Stimulated activated naive CD8-positive, alpha-beta T cell treated with anti-CD3 and anti-CD28 coated beads, Interleukin-15, Interleukin-2, amounts not matched to agents 100 ng/mL and 50 ng/mL, for 24 hours (primary cell): ENCODE measurements at regions not wholly inside any gene's neighbourhood (a gene's known extent, or its start where the extent isn't known, plus 50 kb on each side); places are given as distances from the start of the nearest gene placed in this dataset.

Experiments used
- H3K27ac Mint-ChIP-seq: one replicate; pipeline ENCODE4 v1.8.0; 2021; ENCODE audit warnings: mild to moderate bottlenecking, mixed read lengths
- H3K27me3 Mint-ChIP-seq: one replicate; pipeline ENCODE4 v1.8.0; 2021; ENCODE audit warnings: mixed read lengths
- H3K36me3 Mint-ChIP-seq: one replicate; pipeline ENCODE4 v1.8.0; 2021; ENCODE audit warnings: low read depth, mixed read lengths
- H3K4me1 Mint-ChIP-seq: one replicate; pipeline ENCODE4 v1.8.0; 2021; ENCODE audit warnings: low read depth, mixed read lengths
- H3K4me3 Mint-ChIP-seq: one replicate; pipeline ENCODE4 v1.8.0; 2021; ENCODE audit warnings: mild to moderate bottlenecking, mixed read lengths
- H3K9me3 Mint-ChIP-seq: one replicate; pipeline ENCODE4 v1.8.0; 2021; ENCODE audit warnings: mixed read lengths

DNA sequence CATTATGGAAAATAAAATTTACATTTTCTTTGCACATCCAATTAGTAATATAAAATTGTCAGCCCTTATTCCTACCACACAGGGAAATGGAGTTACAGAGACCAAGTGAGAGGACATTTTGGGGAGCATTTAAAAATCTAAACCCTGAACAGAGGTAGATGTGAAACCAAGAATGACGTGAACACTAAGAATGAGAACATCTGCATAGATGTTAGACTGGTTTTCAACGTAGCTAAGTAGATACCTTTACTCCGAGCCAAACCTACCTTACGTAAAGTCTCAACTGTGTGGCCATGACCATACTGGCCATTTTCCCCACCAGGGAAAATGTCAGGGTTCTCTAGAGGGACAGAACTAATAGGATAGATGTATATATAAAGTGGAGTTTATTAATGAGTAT lies 51.4 kb upstream of the THBS1 start:
- Mint-ChIP-seq H3K36me3 (no peaks in the 10 kb centered on the region), H3K9me3 (peaks cover 2% of the 10 kb centered on the region), H3K27me3 (peaks cover 5% of the 10 kb centered on the region), H3K4me1 (no peaks in the 10 kb centered on the region), H3K4me3 (no peak overlapping the region), H3K27ac (no peak overlapping the region)

DNA sequence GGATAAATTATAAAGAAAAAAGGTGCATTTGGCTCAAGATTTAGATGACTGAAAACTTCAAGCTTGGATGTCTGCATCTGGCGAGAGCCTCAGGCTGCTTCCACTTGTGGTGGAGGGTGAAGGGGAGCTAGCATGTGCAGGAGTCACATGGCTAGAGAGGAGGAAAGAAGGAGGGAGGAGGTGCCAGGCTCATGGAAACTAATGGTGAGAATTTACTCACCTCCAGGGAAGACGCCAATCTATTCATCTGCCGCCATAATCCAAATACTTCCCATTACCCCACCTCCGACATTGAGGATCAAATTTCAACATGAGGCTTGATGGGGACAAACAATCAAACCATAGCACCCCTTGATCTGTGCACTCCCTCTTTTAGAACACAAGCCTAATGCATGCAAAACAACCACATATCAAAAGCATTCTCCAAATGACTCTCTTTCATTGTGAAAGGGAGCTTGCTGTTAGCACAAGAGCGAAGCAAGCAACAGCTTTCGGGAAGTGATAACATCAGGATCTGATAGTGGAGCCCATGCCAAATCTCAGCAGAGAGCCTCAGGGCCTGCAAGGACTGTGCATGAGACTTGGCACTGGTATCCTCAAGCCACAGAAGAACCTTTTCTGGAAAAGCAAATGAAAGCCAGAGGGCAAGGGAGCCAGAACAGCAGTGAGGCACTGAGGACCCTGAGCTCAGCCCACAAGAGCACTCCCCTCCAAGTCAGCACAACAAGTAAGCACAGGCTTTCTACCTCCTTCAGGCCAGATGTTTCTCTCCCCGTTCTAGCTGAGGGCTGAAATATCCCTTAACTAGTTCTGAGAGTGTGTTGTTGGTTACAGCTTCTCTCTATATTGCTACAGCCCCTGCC lies 50.2 kb upstream of the THBS1 start:
- Mint-ChIP-seq H3K9me3 (no peaks in the 10 kb centered on the region), H3K4me1 (no peaks in the 10 kb centered on the region), H3K27ac (no peak overlapping the region), H3K36me3 (no peaks in the 10 kb centered on the region), H3K4me3 (no peak overlapping the region), H3K27me3 (peaks cover 3% of the 10 kb centered on the region)
